ENCODE measurements at regions not wholly inside any gene's neighbourhood (a gene's known extent, or its start where the extent isn't known, plus 50 kb on each side); places are given as distances from the start of the nearest gene placed in this dataset.

DNA sequence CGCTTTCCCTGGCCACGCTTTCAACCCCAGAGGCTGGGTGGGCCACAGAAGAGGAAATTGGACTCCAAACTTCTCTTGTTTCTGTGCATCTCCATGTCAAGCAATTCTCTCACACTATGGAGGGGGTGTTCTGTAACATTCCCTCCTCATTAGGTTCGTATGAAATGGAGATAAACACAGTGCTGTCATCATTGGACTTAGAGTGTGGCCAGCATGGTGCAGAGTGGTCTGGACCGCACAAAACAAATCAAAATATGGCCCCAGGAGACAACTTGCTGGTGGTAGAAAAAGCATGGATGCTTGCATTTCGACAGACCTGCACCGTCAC lies 655.2 kb downstream of the BNC2 start:
- intact Hi-C loops (cut with micrococcal nuclease; ENCODE audit: unreplicated experiment), result no loop called here
- TF ChIP-seq, protein P1, sequence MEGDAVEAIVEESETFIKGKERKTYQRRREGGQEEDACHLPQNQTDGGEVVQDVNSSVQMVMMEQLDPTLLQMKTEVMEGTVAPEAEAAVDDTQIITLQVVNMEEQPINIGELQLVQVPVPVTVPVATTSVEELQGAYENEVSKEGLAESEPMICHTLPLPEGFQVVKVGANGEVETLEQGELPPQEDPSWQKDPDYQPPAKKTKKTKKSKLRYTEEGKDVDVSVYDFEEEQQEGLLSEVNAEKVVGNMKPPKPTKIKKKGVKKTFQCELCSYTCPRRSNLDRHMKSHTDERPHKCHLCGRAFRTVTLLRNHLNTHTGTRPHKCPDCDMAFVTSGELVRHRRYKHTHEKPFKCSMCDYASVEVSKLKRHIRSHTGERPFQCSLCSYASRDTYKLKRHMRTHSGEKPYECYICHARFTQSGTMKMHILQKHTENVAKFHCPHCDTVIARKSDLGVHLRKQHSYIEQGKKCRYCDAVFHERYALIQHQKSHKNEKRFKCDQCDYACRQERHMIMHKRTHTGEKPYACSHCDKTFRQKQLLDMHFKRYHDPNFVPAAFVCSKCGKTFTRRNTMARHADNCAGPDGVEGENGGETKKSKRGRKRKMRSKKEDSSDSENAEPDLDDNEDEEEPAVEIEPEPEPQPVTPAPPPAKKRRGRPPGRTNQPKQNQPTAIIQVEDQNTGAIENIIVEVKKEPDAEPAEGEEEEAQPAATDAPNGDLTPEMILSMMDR (IDR thresholded peaks at IDR 0.05; ENCODE audit: insufficient read depth in 1 of 2, low read depth in 1 of 2, low read length in 1 of 2, severe bottlenecking in 1 of 2, unreplicated experiment in 1 of 2), result no peak
- Histone ChIP-seq H3K27me3 (replicated peaks; ENCODE audit: control insufficient read depth, insufficient read depth, low read length) (no peaks in the 10 kb centered on the region), H3K9me3 (no peaks in the 10 kb centered on the region), H3K4me3 (ENCODE audit: low read depth, low read length) (no peak overlapping the region), H3K36me3 (ENCODE audit: control insufficient read depth, insufficient read depth, low read length) (no peaks in the 10 kb centered on the region), H3K4me1 (no peaks in the 10 kb centered on the region)
- ChIA-PET POLR2A (no interaction called here), CTCF (no interaction called here)
- Mint-ChIP-seq H3K36me3 (ENCODE audit: insufficient read depth, unreplicated experiment) (no peaks in the 10 kb centered on the region), H3K4me3 (ENCODE audit: unreplicated experiment) (no peak overlapping the region), H3K27ac (ENCODE audit: unreplicated experiment) (no peak overlapping the region), H3K27me3 (ENCODE audit: insufficient read depth, unreplicated experiment) (peaks cover 7% of the 10 kb centered on the region), H3K9me3 (ENCODE audit: unreplicated experiment) (peaks cover 2% of the 10 kb centered on the region), H3K4me1 (ENCODE audit: low read depth, unreplicated experiment) (no peaks in the 10 kb centered on the region)
- no peak for DNase-seq
- BruUV-seq (replicated peaks), result no TSS peak

DNA sequence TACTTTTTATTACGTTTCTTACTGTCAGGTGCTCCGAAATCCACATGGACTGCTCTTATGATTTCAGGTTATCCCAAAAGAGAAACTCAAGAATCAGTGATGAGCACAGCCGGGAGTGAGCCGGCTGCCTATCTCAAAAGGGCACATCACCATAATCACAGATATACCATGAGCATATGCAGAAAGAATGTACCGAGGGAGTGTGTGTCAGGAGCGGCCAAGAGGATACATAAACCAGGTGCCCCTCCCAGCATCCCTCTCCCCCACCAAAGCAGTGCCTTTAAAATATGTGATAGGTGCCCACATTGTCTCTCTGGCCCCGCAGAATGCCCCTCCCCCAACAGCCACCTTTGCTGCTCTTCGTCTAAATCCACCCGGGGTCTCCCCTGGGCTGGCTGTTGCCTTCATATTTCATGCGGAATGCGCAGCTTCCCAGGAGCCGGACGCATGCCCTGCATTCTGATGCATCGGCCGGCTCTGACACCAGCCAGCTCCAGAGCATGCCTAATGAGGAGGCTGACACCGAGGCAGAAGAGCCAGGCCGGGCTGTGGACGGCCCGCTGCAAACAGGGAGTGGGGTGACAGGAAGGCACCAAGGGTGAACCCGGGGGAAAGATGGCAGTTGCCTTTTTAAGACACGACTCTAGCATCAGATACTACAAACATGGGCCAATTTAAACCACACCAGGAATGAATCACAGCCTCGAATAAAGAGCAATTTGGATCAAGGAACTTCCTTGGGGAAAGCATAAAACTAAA lies 652.3 kb downstream of the BNC2 start:
- no peaks in the 10 kb centered on the region for H3K9me3 Mint-ChIP-seq (ENCODE audit: unreplicated experiment)
- TF ChIP-seq, protein P1 (IDR thresholded peaks at IDR 0.05; ENCODE audit: insufficient read depth in 1 of 2, low read depth in 1 of 2, low read length in 1 of 2, severe bottlenecking in 1 of 2, unreplicated experiment in 1 of 2), result no peak
- no peaks in the 10 kb centered on the region for H3K27me3 ChIP-seq (replicated peaks; ENCODE audit: control insufficient read depth, insufficient read depth, low read length)
- H3K27ac Mint-ChIP-seq (ENCODE audit: unreplicated experiment), result no peak overlapping the region
- H3K4me3 ChIP-seq (ENCODE audit: low read depth, low read length), result no peak overlapping the region
- no TSS peak for BruUV-seq (replicated peaks)
- H3K27me3 Mint-ChIP-seq (ENCODE audit: insufficient read depth, unreplicated experiment), result peaks cover 7% of the 10 kb centered on the region
- H3K9me3 ChIP-seq, result no peaks in the 10 kb centered on the region
- H3K4me3 Mint-ChIP-seq (ENCODE audit: unreplicated experiment), result no peak overlapping the region
- no peaks in the 10 kb centered on the region for H3K36me3 Mint-ChIP-seq (ENCODE audit: insufficient read depth, unreplicated experiment)
- no peaks in the 10 kb centered on the region for H3K4me1 Mint-ChIP-seq (ENCODE audit: low read depth, unreplicated experiment)
- H3K4me1 ChIP-seq, result no peaks in the 10 kb centered on the region
- no peaks in the 10 kb centered on the region for H3K36me3 ChIP-seq (ENCODE audit: control insufficient read depth, insufficient read depth, low read length)
- CTCF ChIA-PET, result no interaction called here
- intact Hi-C loops (cut with micrococcal nuclease; ENCODE audit: unreplicated experiment), result no loop called here
- DNase-seq, result no peak
- POLR2A ChIA-PET, result no interaction called here

DNA sequence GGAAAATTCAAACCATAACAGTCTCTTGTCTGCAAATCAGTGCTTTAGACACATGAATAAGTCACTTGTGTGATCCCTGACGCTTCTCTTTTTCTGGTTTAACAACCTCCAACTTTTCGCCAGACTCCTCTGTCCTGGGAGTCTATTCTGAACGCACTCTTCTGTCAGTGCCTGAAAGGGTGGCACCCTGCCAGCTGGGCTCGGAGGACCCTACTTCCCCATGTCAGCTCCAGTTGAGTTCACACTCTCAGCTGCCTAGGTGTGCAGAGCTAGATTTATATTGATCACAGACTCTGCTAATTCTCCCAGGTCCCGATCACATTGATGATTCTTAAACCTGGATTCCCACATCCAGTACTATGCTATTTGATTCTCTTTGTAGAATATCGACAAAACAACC lies 649.1 kb downstream of the BNC2 start:
- no peak overlapping the region for H3K27ac Mint-ChIP-seq (ENCODE audit: unreplicated experiment)
- peaks cover 10% of the 10 kb centered on the region for H3K27me3 Mint-ChIP-seq (ENCODE audit: insufficient read depth, unreplicated experiment)
- H3K9me3 Mint-ChIP-seq (ENCODE audit: unreplicated experiment), result no peaks in the 10 kb centered on the region
- no TSS peak for BruUV-seq (replicated peaks)
- TF ChIP-seq, protein P1 (IDR thresholded peaks at IDR 0.05; ENCODE audit: insufficient read depth in 1 of 2, low read depth in 1 of 2, low read length in 1 of 2, severe bottlenecking in 1 of 2, unreplicated experiment in 1 of 2), result no peak
- no peak for DNase-seq
- intact Hi-C loops (cut with micrococcal nuclease; ENCODE audit: unreplicated experiment), result no loop called here
- no peaks in the 10 kb centered on the region for H3K36me3 Mint-ChIP-seq (ENCODE audit: insufficient read depth, unreplicated experiment)
- H3K36me3 ChIP-seq (ENCODE audit: control insufficient read depth, insufficient read depth, low read length), result no peaks in the 10 kb centered on the region
- no peaks in the 10 kb centered on the region for H3K27me3 ChIP-seq (replicated peaks; ENCODE audit: control insufficient read depth, insufficient read depth, low read length)
- ChIA-PET CTCF (no interaction called here), POLR2A (no interaction called here)
- H3K4me3 ChIP-seq (ENCODE audit: low read depth, low read length), result no peak overlapping the region
- H3K4me1 Mint-ChIP-seq (ENCODE audit: low read depth, unreplicated experiment), result no peaks in the 10 kb centered on the region
- no peaks in the 10 kb centered on the region for H3K9me3 ChIP-seq
- H3K4me3 Mint-ChIP-seq (ENCODE audit: unreplicated experiment), result no peak overlapping the region
- H3K4me1 ChIP-seq, result no peaks in the 10 kb centered on the region

Measured in Caco-2 (cell line).